ENCODE measurements at regions not wholly inside any gene's neighbourhood (a gene's known extent, or its start where the extent isn't known, plus 50 kb on each side); places are given as distances from the start of the nearest gene placed in this dataset.

DNA sequence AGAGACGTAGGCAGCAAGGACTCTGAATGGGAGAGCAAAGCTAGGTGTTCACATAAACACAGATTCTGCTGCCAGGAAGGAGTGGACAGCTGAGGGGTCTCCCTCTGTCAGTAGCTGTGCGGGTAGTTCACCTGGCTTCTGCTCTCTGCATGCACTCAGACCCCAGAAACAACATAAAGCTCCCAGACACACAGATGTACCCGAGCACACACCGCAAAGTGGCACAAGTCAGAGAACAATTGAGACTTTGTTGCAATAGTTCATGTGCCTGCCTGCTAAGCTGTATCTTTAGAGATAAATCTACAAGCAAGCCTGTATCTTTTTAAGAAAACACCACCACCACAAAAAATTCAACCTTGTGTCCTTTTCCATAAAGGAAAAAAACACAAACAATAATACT is 420.0 kb upstream of the ST6GAL2 start:
- TF ChIP-seq GATA2 (IDR thresholded peaks at IDR 0.05; ENCODE audit: low read depth, low read length) (no peak), GATA3 (IDR thresholded peaks at IDR 0.05; ENCODE audit: low read depth, low read length) (no peak)

All from SH-SY5Y (cell line).